ENCODE measurements at regions not wholly inside any gene's neighbourhood (a gene's known extent, or its start where the extent isn't known, plus 50 kb on each side); places are given as distances from the start of the nearest gene placed in this dataset.

DNA sequence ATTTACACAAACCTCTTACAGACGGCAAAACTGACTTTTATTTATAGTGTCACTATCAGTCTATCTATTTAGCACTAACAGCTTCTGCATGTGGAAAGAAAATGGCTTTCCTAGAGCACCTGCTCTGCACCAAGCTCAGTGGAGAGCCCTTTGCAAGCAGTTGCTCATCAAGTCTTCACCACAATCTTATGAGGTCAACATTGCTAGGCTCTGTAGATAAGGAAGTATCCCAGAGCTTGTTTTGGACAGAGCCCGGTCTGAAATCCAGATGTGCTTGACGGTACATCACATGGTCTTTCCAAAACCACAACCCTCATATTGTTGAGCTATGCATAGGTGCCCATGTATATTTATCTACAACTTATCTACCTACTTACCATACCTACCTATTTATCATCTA, 572.7 kb upstream of the CDH5 start:
- POLR2A ChIA-PET, result no interaction called here
- CTCF ChIA-PET, result no interaction called here

DNA sequence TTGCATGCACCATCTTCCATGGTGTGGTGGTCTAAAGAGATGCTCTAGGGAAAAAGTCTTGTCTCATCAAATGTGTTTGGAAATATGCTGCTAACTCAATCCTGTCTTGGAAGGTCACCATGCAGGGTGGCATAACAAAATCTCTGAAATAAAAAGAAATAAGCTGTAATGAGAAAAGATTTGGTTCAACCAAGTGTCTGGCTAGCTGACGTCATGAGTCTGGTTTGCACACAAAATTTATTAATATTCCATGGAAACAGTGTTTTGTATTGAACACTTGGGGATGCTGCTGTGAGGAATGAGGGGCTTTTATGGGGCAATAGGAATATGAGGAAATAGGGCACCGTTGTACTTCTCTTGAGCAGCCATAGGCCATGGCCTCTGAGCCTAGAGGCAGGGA, 575.7 kb upstream of the CDH5 start:
- ChIA-PET CTCF (no interaction called here), POLR2A (no interaction called here)

DNA sequence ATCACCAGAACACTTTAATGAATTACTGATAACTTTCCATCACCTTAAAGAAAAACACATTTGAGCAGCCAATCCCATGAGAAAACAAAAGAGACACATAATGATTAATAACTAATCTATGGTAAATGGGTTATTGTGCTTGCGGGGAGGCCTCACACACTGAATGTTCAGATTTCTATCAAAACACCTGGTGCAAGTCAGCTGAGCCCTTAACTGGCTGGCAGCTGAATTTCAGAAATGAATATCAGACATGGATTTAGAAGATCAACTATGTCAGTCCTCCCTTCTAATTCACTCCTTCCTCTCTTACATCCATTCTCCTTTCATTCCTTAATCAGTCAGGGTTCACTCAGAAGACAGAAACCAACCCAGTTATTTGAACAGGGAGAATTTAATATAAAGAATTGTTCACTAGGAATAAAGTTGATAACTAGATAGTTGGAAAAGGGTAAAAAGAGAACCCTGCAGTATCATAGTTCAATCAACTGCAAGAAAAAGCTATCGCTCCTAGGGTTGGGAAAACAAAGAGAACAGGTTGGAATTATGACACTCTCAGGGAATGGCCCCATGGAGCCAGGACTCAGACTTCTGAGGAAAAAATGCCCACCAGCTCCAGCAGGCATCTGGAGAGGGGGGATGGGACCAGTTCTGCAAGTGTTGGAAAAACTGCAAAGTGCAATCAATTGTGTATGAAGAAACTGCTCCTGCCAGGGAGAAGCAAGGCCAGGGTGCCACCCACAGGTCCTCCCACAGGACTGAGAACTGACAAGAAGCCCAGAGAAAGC, 577.1 kb upstream of the CDH5 start:
- ChIA-PET CTCF (no interaction called here), POLR2A (no interaction called here)

DNA sequence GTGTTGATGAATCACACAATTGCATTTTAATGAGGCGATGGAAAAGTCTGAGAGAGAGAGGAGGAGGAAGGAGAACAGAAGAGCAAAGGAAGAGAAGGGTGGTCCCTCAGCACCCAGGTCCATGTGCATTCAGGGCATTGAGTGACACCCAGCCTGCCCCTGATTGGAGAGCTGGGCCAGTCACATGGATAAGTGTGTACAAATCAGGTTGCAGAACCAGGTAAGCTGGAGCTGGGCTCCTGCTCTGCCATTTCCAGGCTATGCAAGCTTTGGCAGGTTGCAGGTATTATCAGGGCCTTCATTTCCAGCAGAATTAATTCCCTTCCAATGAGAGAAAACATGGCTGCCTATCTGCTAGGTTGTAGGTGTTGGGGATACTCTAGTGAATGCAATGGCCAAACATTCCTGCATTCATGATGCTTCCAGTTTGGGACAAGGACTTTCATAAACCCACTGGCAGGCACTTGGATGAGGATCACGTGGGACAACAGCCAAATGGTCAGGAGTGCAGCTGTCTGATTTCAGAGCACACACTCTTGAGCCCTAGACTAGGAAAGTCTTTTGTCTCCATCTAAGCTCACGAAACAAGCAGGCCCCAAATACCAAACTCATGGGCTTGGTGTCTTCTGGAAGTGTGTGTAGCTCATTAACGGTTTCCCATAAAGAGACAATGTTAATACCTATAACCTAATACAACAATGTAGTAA, 577.9 kb upstream of the CDH5 start:
- ChIA-PET POLR2A (no interaction called here), CTCF (no interaction called here)

DNA sequence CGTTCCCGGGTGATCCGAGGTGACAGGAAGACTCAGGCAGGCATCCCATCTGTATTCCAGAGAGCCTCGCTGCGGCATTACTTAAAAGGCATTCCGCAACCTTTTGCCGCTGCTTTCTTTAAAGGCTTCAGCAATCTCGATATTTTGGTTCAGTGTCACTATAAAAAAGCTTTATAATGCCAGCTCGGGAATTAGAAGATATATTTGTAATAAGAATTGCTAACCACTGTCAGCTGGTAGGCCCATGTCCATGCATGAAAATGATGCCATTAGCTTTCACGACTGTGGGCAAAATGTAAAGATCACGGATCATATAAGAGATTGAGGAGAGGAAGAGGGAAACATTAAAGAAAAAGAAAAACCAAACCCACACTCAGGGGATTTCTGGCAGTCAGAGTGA, 578.6 kb upstream of the CDH5 start:
- POLR2A ChIA-PET, result no interaction called here
- CTCF ChIA-PET, result no interaction called here

DNA sequence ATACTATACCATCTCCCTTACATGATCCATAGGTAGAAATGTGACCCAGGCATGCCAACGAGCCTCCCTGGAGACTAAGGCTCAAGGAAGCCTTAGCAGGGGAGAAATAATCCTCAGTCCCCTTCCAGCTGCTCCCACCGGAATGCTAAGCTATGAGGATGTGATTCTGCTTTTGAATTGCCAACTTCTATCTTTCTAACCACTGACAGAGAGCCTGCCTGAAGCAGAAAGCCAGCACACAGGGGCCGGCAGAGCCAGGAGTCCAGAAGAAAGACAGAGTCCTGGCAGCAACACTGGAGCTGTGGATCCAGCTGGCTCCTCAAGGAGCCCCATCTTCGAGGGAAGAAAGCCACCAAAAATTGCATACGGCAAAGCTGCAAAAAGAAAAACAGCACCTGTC, 579.6 kb upstream of the CDH5 start:
- CTCF ChIA-PET, result no interaction called here
- POLR2A ChIA-PET, result no interaction called here

DNA sequence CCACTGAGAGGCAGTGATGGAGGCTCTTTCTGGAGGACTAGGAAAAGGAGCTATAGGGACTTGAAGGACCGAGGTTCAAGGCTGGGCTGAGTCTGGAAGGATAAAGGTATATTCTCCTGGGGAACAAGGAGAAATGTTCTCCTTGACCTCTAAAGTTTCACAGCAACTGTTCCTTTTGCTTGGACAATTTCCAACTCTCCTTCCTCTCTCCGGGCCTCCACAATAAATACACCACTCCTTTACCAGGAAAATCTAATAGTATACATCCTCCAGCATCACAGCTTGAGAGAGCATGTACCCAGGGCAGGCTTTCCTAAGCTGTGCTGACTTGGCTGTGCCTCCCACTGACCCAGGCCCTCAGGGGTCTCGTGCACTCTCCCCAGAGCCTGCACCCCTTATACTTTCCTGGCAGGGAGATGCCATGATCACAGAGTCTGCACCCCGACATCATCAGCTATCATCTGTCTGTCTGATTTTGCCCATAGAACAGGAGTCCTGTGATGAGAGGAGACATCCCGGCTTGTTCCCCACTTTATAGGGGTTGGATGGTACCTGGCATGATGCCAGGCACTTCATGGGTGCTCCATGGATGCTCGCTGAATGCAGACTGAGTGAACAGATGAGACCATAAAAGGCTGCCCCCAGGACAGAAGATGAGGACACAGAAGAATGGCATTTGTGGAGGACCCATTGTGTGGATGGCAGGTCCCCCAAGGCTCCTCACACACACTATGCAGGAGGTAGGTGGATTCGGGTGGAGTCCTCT, 582.6 kb upstream of the CDH5 start:
- POLR2A ChIA-PET, result no interaction called here
- CTCF ChIA-PET, result no interaction called here

DNA sequence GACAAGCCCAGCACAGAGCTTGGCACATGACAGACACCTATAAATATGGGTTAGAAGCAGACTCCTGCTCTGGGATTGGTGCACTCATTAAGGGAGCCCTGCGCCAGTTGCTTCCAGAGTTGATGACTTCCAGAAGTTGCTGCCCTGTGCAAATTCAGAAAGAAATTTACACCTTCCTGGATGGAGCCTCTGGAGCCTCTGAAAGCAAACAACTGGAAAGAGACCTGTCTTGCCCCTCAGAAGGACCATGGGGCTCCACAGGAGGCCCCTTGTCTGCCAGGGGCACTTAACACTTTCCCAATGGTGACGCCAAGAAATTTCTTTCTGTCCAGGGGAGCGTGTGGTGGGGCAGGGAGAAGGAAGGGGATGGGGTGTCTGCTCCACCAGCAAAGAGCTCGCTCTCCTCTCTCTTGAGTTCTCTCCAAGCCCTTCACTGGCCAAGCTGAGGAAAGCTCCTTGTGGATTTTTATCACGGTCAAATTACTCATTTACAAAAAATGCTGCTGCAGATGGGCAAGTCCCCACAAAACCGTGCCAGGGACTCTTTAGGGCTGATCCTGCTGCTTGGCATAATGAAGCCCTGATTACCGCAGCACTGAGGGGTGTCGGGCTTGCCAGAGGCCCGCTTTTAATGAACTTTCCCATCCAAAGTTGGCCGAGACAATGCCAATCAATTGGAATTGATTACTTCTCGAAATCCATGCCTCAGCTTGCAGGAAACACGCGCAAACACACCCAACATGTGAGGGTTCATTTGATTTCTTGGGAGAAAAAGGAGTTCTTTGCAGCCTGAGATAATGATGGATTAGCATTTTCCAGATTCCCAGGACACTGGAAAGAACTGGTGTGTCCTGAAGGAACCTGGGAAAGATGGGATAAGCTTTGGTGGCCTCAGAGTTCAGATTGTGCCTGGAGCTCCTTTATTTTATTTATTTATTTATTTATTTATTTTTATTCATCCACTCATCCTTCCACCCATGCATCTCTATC, 583.6 kb upstream of the CDH5 start:
- ChIA-PET CTCF (no interaction called here), POLR2A (no interaction called here)

DNA sequence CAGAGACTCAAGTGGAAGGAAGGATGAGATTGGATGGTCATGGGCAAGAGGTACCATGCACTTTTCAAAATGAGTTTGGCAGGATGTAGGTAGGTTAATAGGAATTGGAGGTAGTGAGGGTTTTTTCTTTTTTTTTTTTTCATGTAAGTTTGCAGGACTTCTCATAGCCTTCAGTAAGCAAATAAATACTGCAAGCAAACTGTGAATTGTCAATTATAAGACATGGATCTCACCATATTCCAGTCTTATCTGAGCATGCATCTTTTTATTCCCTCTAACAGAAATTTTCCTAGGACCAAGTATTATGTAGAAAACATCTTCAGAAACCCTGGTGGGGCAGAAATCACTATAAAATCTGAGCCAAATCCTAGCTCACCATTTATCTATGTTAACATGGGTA, 584.6 kb upstream of the CDH5 start:
- CTCF ChIA-PET, result interaction anchor here (0.6 kb wide), 1 partner anchor 23 kb away, joined by 3 read pairs; no protein-coding TSS in a partner anchor
- POLR2A ChIA-PET, result no interaction called here

DNA sequence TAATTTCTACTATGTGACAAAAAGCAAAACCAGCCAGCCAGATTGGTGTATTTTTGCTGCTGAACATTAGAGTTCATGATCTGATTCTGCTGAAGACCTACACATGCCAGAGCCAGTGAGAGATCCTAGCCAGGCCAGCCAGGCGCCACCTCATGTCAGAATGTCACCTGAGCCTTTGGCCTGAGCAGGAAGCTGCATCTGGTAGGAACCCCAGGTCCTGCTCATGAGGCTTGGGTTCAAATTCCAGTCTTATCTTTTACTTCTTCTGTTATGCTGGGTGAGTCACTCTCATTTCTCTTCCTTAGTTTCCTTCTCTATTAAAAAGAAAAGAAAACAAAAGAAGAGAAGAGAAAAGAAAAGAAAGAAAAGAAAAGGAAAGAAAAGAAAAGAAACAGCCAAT, 585.1 kb upstream of the CDH5 start:
- ChIA-PET POLR2A (no interaction called here), CTCF (no interaction called here)

DNA sequence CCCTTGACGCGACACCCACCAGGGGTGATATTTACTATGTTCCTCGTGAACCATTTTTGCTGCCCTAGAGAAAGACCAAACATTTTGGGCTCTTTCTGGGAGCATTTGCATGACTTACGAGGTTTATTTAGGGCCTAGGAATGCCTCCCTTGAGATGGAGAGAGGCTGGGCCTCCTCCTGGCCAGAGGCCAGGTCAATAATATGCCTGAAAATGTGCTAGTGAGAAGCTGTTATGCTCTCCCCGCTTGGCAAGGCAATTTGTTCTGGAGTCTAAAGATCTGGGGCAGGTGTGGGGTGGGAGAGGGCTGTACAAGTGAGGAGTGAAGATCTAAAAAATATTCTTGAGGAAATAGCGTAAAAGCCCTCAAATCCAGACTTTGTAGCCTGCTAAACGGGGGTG, 587.3 kb upstream of the CDH5 start:
- ChIA-PET CTCF (no interaction called here), POLR2A (no interaction called here)

DNA sequence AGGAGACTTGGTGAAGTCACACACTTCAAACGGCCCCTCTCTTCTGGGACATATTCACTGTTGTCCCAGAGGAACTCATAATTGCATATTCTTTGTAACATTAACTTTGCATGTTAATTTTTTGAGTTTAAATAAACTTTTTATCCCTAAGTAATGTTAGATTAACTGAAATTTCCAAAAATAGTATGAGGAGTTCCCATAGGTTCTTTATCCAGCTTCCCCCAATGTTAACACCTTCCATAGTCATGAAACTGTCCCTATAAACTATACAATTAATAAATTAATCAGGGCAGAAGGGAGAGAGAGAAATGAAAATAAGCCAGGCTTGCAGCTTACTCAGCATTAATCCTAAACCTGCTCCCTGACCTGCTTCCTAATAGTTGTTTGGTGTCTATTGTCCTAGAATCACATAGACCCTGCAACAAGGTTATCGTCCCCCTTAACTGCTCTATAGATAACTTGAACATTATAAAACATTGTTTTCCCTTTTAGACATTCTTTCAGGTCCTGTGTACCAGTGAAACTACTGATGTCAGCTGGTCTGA, 589.8 kb upstream of the CDH5 start:
- ChIA-PET CTCF (no interaction called here), POLR2A (no interaction called here)

DNA sequence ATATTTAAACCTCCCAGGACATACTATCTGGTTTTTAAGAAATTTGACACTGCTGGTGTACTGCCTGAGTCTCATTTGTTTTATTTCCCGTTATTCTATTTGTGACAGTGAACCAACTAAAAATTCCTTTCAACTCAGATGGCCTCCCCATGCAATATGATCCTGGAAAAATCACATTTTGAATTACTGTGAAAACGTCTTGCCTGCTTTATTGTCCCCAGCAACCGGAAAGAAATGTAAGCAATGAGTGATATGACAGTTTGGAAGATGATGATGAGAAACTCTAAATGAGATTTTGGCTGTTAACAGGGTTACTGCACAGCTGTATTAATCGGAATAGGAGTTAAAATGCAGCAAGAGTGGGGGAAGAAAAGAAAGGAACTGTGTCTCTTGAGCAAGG, 590.7 kb upstream of the CDH5 start:
- ChIA-PET CTCF (no interaction called here), POLR2A (no interaction called here)

DNA sequence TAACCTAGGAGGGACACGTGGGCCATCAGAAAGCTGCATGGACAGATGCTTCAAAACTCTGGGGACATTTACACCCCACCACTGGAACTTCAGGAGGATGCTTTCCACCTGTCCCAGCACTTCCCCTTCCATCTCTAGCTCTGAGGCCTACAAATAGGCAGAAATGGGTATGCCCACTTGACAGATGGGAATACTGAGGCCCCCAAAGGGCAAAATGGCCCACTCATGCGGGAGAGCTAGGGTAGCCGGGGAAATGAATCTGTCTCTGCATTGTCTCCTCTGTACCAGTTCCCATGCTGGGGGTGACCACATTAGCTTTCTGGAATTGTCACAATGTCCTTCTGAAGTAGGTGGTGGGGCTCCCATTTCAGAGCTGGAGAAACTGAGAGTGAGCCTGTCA, 592.1 kb upstream of the CDH5 start:
- ChIA-PET CTCF (no interaction called here), POLR2A (no interaction called here)

DNA sequence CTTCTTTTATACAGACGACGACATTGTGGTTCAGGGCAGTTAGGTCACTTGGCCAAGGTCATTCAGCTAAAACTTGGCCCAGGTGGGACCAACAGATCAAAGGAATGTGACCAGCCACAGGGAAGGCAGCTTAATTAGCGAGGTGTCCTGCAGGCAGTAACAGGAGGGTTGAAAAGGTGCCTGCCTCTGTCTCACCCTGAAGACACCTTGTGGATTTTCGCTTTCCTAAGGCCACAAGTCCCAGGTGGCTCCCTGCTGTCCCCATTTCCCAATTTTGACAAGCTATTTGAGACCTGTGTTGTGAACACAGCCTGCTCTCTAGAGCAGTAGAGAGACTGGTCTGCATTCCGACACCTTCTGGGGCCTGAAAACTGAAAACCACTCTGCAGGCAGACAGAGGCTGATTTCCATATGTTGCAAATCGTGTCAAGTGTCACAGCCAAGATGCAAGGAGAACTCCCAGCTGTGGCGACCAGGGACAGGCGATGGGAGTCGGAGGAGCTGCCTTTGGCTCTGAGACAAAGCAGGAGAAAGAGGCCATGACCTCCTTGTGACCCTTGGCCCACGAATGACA, 593.1 kb upstream of the CDH5 start:
- ChIA-PET POLR2A (no interaction called here), CTCF (no interaction called here)

DNA sequence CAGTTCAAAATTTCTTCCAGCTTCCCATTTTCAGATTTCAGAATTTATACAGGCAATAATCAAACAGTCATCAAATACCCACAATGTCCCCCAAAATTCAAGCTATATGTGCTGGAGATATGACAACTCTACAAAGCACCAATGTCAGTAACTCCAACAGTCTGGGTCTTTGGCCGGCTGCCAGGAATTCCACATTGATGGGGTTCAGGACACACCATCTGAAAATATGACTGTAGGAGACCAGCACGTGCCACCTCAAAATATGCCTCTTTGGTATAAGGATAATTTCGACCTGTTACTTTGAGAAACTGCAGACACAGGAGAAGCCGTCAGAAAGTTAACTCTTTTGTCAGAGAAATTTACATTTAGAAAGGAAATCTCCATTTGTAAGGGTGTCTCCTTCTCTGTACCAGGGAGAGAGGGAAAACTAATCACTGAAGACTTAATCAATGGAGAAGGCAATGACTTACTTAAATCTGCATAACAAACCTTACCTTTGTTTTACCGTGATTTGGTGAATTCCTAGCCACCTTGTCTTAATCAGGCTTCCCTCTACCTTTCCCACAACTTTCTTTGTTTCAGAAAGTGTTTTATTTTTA, 594.3 kb upstream of the CDH5 start:
- ChIA-PET POLR2A (no interaction called here), CTCF (no interaction called here)

DNA sequence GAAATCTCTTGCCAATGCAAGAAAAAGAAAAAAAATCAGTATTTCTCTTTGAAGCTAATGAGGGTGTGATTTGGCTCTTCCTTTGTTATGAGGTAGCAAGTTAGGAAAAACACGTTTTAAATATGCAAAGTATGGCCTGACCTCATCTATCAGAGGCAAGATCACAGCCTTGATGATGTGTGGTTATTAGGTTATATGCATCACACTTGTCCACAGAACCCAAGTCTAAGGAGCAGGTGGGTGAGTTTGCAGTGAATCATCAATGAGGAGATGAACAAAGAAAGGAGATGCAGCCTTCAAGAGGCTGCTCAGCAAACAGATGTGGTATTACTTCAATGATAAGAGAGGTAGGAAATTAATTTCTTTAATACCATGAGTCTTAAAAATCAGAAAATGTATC, 594.8 kb upstream of the CDH5 start:
- CTCF ChIA-PET, result no interaction called here

DNA sequence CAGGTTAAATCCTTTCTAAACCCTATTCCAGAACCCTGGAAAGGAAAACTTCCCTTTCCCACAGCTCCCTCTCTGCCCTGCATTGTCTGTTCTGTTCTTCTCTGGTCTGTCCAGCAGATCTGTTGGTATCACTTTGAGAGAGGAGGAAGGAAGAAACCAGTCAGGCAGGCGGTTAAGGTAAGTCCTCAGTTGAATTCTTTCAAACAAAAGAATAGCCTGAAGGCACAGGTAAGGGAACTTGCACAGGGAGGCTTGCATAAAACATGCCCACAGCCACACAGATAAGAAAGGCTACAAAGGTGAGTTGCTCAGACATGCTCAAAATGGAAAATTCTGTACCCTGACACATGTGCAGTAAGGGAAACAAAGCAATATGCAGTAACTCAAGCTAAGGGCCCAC, 595.7 kb upstream of the CDH5 start:
- CTCF ChIA-PET, result no interaction called here
- POLR2A ChIA-PET, result no interaction called here

More for the DNA sequence above, 594.8 kb upstream of the CDH5 start:
- POLR2A ChIA-PET, result no interaction called here

DNA sequence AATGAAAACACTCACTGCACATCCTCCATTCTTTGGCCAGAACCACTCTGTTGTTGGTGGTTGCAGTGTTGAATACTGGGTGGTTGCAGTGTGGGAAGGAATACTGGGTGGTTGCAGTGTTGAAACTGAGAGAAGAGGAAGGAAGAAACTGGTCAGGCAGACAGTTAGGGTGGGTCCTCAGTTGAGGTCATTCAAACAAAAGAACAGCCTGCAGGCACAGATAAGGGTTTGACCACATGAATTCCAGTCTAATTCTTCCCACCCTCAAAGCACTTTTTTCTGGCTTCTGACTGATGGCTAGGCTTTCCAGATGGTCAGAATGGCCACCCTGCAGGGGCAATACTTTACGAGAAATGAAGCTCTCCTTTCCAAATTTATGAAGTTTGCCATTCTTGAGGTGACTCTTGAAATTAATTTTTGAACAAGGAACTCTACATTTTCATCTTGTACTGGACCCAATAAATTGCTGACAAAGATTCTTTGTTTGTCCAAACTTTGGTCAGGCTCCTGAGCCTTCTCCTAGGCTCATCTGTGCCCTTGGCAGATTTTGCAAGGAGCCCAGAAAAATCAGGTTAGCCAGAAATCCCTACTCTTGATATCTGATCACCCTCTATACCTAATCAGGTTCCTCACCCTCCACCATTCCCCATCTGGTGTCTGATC, 596.6 kb upstream of the CDH5 start:
- POLR2A ChIA-PET, result no interaction called here
- CTCF ChIA-PET, result no interaction called here
